ENCODE measurements at regions not wholly inside any gene's neighbourhood (a gene's known extent, or its start where the extent isn't known, plus 50 kb on each side); places are given as distances from the start of the nearest gene placed in this dataset.

- intact Hi-C loops (cut with micrococcal nuclease): no loop called here
Observed at GRCh38 chr2:19722531-19722971, 179.2 kb downstream of the TTC32 start.

DNA sequence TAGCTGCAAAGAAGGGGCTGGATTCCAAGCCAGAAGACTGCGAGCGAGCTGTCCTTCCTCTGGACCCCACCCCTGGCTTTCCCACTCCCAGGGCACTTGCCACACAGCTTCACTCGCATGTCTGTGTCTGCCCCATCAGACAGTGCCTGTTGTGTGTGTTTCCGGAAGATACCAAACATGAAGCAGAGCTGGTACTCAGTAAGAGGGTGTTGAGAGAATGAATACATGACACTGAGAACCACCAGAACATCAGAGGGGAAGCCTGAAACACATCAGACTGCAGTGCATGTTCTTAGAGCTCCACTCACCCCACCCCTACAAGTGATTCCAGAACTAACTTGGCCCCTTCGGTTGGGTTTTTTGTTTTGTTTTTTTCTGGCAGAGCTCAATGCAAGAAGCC, 181.5 kb downstream of the TTC32 start:
- intact Hi-C loops (cut with micrococcal nuclease): no loop called here

DNA sequence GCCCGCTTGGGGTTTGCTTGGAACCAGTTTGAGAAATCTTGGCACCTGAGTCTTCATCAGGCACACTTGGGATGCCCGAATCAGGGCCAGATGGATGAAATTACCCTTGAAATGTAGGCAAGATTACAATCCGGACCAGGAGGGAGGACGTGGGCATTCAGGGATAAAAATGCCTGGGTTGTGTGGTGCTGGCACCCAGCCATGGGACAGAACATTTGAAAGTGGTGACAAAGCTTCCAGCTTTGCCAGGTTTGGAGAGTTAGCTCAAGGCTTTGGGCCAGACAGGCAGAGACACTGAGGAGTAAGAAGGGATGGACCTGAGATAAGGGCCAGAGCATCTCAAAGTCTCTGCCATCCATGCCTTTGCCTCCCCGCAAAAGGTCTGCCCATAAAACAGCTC, 182.2 kb downstream of the TTC32 start:
- intact Hi-C loops (cut with micrococcal nuclease): no loop called here

GRCh38 chr2:19717446-19717845, 184.3 kb downstream of the TTC32 start:
- intact Hi-C loops (cut with micrococcal nuclease): no loop called here

GRCh38 chr2:19714926-19715325, 186.9 kb downstream of the TTC32 start:
- intact Hi-C loops (cut with micrococcal nuclease): no loop called here

GRCh38 chr2:19712850-19713249, 188.9 kb downstream of the TTC32 start:
- intact Hi-C loops (cut with micrococcal nuclease): no loop called here

- intact Hi-C loops (cut with micrococcal nuclease): no loop called here
Observed at GRCh38 chr2:19711470-19712372, 190.1 kb downstream of the TTC32 start.

GRCh38 chr2:19710230-19710629, 191.6 kb downstream of the TTC32 start:
- intact Hi-C loops (cut with micrococcal nuclease): no loop called here

GRCh38 chr2:19709553-19709952, 192.2 kb downstream of the TTC32 start:
- intact Hi-C loops (cut with micrococcal nuclease): no loop called here

DNA sequence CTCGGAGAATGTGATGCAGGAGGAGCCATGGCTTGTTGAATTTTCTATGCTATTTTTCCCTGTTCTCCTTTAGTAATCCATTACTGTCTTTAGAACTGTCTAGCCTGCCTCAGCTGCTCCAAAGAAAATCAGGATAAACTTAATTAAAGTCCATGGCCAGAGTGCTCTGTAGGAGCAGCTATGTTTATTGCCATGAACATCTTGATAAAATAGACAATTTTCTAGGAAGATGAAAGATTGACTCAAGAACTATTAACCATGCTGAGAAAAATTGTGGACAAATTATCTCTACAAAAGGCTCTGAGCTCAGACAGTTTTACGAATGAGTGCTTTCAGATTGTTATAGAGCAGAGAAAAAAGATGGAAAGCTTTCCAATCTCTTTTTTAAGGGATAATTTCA, 193.0 kb downstream of the TTC32 start:
- intact Hi-C loops (cut with micrococcal nuclease): no loop called here

DNA sequence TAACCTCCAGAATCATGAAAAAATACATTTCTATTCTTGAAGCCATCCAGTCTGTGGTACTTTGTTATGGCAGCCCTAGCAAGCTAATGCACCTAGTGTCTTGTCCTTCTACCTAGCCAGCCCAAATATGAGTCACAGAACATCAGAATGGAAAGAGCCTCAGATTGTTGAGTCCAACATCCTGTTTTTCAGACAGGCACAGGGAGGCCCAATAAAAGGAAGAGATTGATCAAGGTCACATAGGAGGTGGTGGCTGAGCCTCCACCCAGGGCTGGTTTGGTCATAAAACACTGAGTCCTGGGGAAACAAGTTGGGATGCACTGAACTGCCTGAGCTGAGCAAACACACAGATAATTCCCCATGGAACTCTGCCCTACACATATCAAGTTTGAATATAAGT, 195.5 kb downstream of the TTC32 start:
- intact Hi-C loops (cut with micrococcal nuclease): no loop called here

- intact Hi-C loops (cut with micrococcal nuclease): no loop called here
Observed at GRCh38 chr2:19702267-19702666, 199.5 kb downstream of the TTC32 start.

- intact Hi-C loops (cut with micrococcal nuclease): no loop called here
Observed at GRCh38 chr2:19700861-19701585, 200.8 kb downstream of the TTC32 start.

DNA sequence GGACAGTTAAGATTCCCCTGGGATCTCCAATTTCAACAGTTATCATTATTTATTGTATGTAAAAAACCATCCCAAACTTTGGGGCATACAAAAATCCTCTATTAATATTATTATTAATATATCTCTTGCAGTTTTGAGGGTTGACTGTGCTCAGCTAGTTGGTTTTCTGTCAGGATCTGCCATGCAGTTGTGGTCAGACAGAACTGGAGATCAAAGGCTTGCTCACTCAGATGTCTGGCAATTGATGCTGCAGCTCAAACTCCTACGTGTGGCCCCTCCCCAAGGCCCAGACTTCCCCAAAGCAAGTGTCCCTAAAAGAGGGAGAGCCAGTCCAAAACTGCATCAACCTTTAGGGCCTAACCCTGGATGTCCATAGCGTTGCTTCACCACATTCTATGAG, 204.7 kb downstream of the TTC32 start:
- intact Hi-C loops (cut with micrococcal nuclease): no loop called here

DNA sequence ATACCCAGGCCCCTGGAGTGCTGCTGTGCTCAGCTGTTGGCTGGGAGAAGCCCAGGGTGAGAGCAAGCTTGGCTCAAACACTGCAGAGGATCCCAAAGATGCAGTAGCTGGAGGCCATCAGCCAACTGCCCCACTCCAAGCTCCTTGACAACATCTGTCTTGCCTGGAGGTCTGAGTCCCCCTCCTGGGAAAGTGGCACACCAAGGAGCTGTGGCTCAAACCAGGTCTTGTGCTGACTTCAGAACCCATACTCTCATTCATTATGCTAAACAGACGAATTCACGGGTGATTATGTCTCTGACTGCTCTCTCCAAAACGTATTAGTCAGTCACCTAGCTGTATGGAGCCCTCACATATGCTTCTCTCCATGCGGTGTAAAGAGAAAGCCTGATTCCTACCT, 206.1 kb downstream of the TTC32 start:
- intact Hi-C loops (cut with micrococcal nuclease): loop anchor here (2.0 kb wide), 1 partner anchor 65 kb away; no protein-coding TSS in a partner anchor

DNA sequence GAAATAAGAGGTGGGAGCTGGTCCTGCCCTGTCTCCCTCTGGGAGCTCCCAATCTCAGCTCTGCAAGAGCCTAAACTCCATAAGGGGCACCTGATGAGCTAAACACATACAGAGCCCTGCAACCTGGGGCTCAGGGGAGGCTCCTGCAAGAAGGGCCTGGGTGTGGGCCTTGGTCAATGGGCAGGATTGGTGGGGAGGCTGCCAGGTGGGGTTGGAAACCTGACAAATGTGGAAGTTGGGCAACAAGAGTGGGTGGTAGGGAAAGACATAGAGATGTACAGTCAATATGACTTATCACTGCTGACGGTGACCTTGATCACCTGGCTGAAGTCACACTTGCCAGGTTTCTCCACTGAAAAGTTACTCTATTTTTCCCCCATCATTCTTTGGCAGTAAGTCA, 209.9 kb downstream of the TTC32 start:
- intact Hi-C loops (cut with micrococcal nuclease): no loop called here

DNA sequence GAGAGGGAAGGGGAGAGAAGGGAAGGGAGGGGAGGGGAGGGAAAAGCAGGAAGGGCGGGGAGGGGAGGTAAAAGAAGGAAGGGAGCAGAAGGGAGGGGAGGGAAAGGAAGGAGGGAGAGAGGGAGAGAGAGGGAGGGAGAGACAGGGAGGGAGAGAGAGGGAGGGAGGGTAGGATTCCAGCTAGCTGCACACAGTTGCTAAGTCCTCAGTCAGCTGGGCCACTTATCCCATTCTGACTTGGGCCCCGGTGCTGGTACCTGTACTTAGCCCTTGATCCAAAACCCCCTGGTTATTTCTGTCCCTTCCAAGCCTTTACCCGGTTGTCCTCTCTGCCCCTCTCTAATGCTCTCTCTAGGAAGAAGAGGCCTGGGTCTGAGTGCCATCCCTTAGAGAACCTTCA, 211.4 kb downstream of the TTC32 start:
- intact Hi-C loops (cut with micrococcal nuclease): no loop called here

GRCh38 chr2:19689646-19690168, 212.1 kb downstream of the TTC32 start:
- intact Hi-C loops (cut with micrococcal nuclease): no loop called here

DNA sequence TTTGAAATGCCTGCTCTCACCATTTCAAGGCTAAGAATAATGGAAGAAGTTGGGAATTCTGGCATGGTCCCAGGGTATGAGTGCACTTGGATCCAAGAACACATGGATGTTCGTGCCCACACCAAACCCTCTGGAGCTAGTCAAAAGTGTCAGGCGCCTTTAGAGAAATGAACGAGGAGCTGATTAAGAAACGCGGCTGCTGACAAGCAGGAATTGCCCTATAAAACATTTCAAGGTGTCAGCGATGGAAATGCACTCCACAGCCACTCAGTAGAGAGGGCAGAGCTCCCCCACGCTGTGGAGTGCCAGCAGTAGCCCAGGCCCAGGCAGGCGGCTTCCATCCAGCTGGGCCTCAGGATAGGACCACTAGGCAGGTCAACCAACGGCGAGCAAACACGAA, 213.7 kb downstream of the TTC32 start:
- intact Hi-C loops (cut with micrococcal nuclease): no loop called here

DNA sequence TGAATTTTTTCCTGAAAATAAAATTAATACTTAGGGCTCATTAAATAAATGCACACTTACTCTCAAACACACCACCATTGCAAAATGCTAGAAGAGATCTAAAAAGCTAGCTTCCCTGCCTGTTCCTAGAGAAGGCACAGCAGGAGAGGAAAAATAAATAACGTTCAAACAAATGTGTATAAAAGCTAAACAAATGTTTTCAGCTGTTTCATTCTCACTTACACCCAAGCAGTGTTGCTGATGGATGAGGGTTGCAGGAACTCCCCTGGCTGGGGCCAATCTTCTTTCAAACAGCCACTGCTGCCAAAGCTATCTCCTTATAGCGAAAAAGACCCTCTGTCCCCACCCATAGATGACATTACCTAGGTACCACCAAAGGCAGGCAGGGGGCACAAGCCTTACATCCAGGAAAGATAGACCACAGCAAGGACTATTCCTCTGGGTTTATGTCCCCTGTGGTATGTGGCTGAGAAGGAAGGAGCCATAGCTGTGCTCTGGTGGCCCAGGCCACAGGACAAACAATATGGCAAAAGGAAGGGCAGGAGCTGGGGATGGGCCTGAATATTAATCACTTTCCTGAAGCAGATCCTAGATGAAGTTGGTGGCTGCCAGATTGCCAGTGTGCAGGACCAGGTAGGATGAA, 214.6 kb downstream of the TTC32 start:
- intact Hi-C loops (cut with micrococcal nuclease): no loop called here

DNA sequence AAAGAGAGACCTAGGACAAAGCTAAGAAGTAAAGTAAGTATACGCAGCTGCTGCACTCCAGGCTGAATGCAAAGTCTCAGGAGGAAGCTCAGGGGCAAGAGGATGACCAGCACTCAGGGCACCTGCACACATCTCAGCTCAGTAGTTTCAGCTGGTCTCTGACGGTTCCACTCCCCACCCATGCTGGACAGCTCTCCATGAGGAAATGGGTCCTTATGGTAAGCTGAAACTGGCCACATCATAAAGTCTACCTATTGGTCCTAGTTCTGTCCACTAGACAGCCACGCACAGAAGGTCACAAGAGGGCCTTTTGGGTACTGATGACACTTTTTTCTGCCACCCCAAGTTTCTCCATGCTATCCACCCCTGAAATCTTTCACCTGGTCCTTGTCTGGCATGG, 215.3 kb downstream of the TTC32 start:
- intact Hi-C loops (cut with micrococcal nuclease): no loop called here

- intact Hi-C loops (cut with micrococcal nuclease): no loop called here
Observed at GRCh38 chr2:19685731-19686130, 216.1 kb downstream of the TTC32 start.
